ENCODE measurements at regions not wholly inside any gene's neighbourhood (a gene's known extent, or its start where the extent isn't known, plus 50 kb on each side); places are given as distances from the start of the nearest gene placed in this dataset.

GRCh38 chr13:85405316-85405897 lies 393.8 kb downstream of the SLITRK6 start:
- in situ Hi-C loops (cut with MboI; ENCODE audit: low sequenced_read_pairs, unreplicated experiment) = no loop called here
- no peak for DNase-seq (ENCODE audit: low spot score)
- TF ChIP-seq, protein P1, sequence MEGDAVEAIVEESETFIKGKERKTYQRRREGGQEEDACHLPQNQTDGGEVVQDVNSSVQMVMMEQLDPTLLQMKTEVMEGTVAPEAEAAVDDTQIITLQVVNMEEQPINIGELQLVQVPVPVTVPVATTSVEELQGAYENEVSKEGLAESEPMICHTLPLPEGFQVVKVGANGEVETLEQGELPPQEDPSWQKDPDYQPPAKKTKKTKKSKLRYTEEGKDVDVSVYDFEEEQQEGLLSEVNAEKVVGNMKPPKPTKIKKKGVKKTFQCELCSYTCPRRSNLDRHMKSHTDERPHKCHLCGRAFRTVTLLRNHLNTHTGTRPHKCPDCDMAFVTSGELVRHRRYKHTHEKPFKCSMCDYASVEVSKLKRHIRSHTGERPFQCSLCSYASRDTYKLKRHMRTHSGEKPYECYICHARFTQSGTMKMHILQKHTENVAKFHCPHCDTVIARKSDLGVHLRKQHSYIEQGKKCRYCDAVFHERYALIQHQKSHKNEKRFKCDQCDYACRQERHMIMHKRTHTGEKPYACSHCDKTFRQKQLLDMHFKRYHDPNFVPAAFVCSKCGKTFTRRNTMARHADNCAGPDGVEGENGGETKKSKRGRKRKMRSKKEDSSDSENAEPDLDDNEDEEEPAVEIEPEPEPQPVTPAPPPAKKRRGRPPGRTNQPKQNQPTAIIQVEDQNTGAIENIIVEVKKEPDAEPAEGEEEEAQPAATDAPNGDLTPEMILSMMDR (IDR thresholded peaks at IDR 0.05; ENCODE audit: borderline replicate concordance, control extremely low read depth, extremely low read depth, insufficient read depth, missing control alignments) = no peak

DNA sequence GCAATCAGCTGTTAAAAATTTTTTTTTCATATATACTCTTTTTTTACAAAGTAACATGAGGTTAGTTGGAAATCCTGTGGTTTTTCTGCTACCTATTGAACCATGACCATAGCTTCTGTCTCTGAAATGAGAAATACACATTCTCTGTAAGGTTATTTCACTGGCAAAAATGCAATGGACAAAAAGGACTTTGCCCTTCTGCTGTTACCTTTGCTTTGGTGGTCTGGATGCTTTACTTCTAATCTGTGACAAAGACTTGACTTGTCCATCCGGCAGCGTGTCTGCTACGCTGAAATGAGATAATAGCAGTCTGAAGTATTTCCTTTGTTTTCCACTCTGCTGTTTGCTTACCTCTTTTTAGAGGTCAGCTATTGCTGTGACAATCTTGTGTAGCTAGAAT lies 412.8 kb downstream of the SLITRK6 start:
- no peak for DNase-seq (ENCODE audit: low spot score)
- in situ Hi-C loops (cut with MboI; ENCODE audit: low sequenced_read_pairs, unreplicated experiment) = no loop called here
- TF ChIP-seq, protein P1 (IDR thresholded peaks at IDR 0.05; ENCODE audit: borderline replicate concordance, control extremely low read depth, extremely low read depth, insufficient read depth, missing control alignments) = no peak

DNA sequence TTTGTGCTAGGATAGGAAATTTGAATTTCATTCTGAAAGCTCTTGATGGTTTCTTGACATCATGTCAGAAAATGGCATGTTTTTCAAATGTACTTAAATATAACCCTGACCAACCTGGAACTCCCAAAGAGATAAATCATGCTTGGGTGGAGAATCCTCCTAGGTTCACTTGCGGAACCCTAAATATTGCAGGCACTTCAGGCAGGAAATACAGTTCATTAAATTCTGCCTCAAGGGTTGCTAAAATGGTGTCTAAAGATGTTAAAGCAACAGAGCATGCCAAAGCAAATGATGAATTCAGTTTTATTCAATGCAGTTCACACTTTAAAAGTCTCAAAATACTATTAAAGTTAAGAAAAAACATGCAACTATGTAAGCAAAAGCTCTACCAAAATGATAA lies 415.9 kb downstream of the SLITRK6 start:
- DNase-seq (ENCODE audit: low spot score) = no peak
- in situ Hi-C loops (cut with MboI; ENCODE audit: low sequenced_read_pairs, unreplicated experiment) = no loop called here
- TF ChIP-seq, protein P1 (IDR thresholded peaks at IDR 0.05; ENCODE audit: borderline replicate concordance, control extremely low read depth, extremely low read depth, insufficient read depth, missing control alignments) = no peak

DNA sequence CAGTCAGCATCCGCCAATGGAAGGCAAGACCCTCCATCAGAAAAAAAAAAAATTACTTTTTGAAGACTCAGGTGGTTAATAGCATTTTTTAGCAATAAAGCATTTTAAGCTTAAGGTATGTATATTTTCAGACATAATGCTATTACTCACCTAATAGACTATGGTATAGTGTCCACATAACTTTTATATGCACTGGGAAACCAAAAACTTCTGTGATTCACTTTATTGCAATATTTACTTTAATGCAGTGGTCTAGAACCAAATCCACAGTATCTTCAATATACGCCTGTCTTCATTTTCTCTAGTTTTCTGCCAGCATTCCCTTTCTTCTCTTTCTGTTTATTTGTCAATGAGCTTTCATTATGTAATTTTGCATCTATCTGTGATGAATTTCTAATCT lies 418.1 kb downstream of the SLITRK6 start:
- in situ Hi-C loops (cut with MboI; ENCODE audit: low sequenced_read_pairs, unreplicated experiment) = no loop called here
- TF ChIP-seq, protein P1 (IDR thresholded peaks at IDR 0.05; ENCODE audit: borderline replicate concordance, control extremely low read depth, extremely low read depth, insufficient read depth, missing control alignments) = no peak
- DNase-seq (ENCODE audit: low spot score) = no peak

GRCh38 chr13:85379991-85380390 lies 419.2 kb downstream of the SLITRK6 start:
- in situ Hi-C loops (cut with MboI; ENCODE audit: low sequenced_read_pairs, unreplicated experiment) = no loop called here
- no peak for DNase-seq (ENCODE audit: low spot score)
- TF ChIP-seq, protein P1 (IDR thresholded peaks at IDR 0.05; ENCODE audit: borderline replicate concordance, control extremely low read depth, extremely low read depth, insufficient read depth, missing control alignments) = no peak

DNA sequence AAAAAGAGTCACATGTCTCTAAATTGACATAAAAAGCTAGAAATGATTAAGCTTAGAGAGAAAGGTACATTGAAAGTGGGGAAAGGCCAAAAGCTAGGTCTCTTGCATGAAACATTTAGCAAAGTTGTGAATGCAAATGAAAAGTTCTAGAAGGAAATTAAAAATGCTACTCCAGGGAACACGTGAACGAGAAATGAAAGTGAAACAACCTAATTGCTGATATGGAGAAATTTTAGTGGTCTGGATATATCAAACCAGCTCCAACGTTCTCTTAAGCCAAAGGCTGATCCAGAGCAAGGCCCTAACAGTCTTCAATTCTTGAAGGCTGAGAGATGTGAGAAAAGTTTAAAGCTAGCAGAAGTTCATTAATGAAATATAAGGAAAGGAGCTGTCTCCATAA lies 419.8 kb downstream of the SLITRK6 start:
- DNase-seq (ENCODE audit: low spot score) = no peak

More for the DNA sequence above, 419.8 kb downstream of the SLITRK6 start:
- in situ Hi-C loops (cut with MboI; ENCODE audit: low sequenced_read_pairs, unreplicated experiment) = no loop called here
- TF ChIP-seq, protein P1 (IDR thresholded peaks at IDR 0.05; ENCODE audit: borderline replicate concordance, control extremely low read depth, extremely low read depth, insufficient read depth, missing control alignments) = no peak

Data from GM13976 (cell line).